ENCODE measurements at regions not wholly inside any gene's neighbourhood (a gene's known extent, or its start where the extent isn't known, plus 50 kb on each side); places are given as distances from the start of the nearest gene placed in this dataset.

GRCh38 chr9:90069085-90069484 is 464.3 kb downstream of the GADD45G start:
- peaks cover 10% of the 10 kb centered on the region; the same call in 1 of the 2 replicates for H3K9me2 ChIP-seq (ENCODE audit: insufficient read depth)
- no peaks in the 10 kb centered on the region for H4K20me1 ChIP-seq (replicated peaks; ENCODE audit: insufficient read depth)

More at GRCh38 chr9:90069085-90069484, 464.3 kb downstream of the GADD45G start:
- Histone ChIP-seq H3K4me3 (no peak overlapping the region), H3K4me2 (no peak overlapping the region), H3K27me3 (ENCODE audit: insufficient read depth) (no peaks in the 10 kb centered on the region), H3K36me3 (ENCODE audit: insufficient read depth) (no peaks in the 10 kb centered on the region), H3F3A (replicated peaks; ENCODE audit: low read depth) (no peaks in the 10 kb centered on the region), H3K79me2 (replicated peaks; ENCODE audit: insufficient read depth) (no peaks in the 10 kb centered on the region), H3K27ac (ENCODE audit: low read depth) (no peak overlapping the region), H2AFZ (no peak overlapping the region), H3K4me1 (ENCODE audit: insufficient read depth) (no peaks in the 10 kb centered on the region)
- no peak for DNase-seq (ENCODE audit: low spot score)
- ATAC-seq: no peak
- Mint-ChIP-seq H3K36me3 (ENCODE audit: low read depth) (no peaks in the 10 kb centered on the region), H3K27ac (no peak overlapping the region), H3K4me3 (no peak overlapping the region), H3K4me1 (no peaks in the 10 kb centered on the region), H3K27me3 (ENCODE audit: insufficient read depth, low read depth, poor library complexity) (no peaks in the 10 kb centered on the region), H3K9me3 (no peaks in the 10 kb centered on the region)
- TF ChIP-seq CTCF (conservative IDR thresholded peaks at IDR 0.05; ENCODE audit: low read depth in 2 of 2) (no peak), ZNF114 (CRISPR knock-in tag; IDR thresholded peaks at IDR 0.05) (no peak), POLR2AphosphoS5 (IDR thresholded peaks at IDR 0.05; ENCODE audit: low read depth) (no peak), CREB1 (CRISPR knock-in tag; IDR thresholded peaks at IDR 0.05; ENCODE audit: low read depth) (no peak), REST (IDR thresholded peaks at IDR 0.05; ENCODE audit: unreplicated experiment) (no peak), ETS1 (IDR thresholded peaks at IDR 0.05) (no peak), NANOG (IDR thresholded peaks at IDR 0.05; ENCODE audit: borderline replicate concordance) (no peak), ZNF462 (CRISPR knock-in tag; IDR thresholded peaks at IDR 0.05) (no peak), JUNB (IDR thresholded peaks at IDR 0.05; ENCODE audit: unreplicated experiment) (no peak), STAT1 (IDR thresholded peaks at IDR 0.05; ENCODE audit: unreplicated experiment) (no peak), EZH2 (IDR thresholded peaks at IDR 0.05; ENCODE audit: low read depth, unreplicated experiment) (no peak), ZNF331 (CRISPR knock-in tag; IDR thresholded peaks at IDR 0.05; ENCODE audit: low read depth) (no peak), EZH2phosphoT487 (IDR thresholded peaks at IDR 0.05; ENCODE audit: unreplicated experiment) (no peak)

Measured in GM23338 (cell line).